Dendritic cell treated with granulocyte-macrophage colony-stimulating factor and Interleukin-4, amounts not matched to agents 40 ng/mL and 50 ng/mL, for 4 days (primary cell): ENCODE measurements at regions not wholly inside any gene's neighbourhood (a gene's known extent, or its start where the extent isn't known, plus 50 kb on each side); places are given as distances from the start of the nearest gene placed in this dataset.

ENCODE experiments used
- H3K27ac Mint-ChIP-seq: one replicate; pipeline ENCODE4 v1.8.0; 2022; ENCODE audit warnings: mild to moderate bottlenecking, mixed read lengths
- H3K27me3 Mint-ChIP-seq: one replicate; pipeline ENCODE4 v1.8.0; 2022; ENCODE audit warnings: mild to moderate bottlenecking, mixed read lengths
- H3K36me3 Mint-ChIP-seq: one replicate; pipeline ENCODE4 v1.8.0; 2022; ENCODE audit warnings: low read depth, mixed read lengths
- H3K4me1 Mint-ChIP-seq: one replicate; pipeline ENCODE4 v1.8.0; 2022; ENCODE audit warnings: low read depth, mixed read lengths
- H3K4me3 Mint-ChIP-seq: one replicate; pipeline ENCODE4 v1.8.0; 2022; ENCODE audit warnings: mild to moderate bottlenecking, moderate library complexity, mixed read lengths
- H3K9me3 Mint-ChIP-seq: one replicate; pipeline ENCODE4 v1.8.0; 2022; ENCODE audit warnings: mixed read lengths
- intact Hi-C: fragments of 100-400 bp; cut with micrococcal nuclease; formaldehyde crosslinking; loops from one replicate; pipeline ENCODE4 v1.15.0; 2022

DNA sequence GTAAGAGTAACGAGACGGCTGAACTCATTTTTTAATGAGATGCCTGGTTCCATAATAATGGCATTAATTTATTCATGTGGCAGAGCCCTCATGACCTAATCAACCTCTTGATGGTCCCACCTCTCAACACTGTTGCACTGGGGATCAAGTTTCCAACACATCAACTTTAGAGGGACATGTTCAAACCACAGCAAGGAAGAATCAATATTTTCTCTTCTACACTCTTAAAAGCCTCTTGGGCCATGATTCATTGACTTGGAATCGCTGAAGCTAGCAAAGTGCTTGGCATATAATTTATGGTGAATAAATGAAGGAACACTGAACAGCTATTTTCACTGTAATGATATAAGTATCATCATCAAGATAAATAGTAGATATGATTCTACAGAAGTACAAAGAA, 333.0 kb downstream of the TNS1 start:
- no peaks in the 10 kb centered on the region for H3K36me3 Mint-ChIP-seq
- H3K27me3 Mint-ChIP-seq, result peaks cover 14% of the 10 kb centered on the region
- intact Hi-C loops, result no loop called here
- H3K4me3 Mint-ChIP-seq, result no peak overlapping the region
- H3K4me1 Mint-ChIP-seq, result no peaks in the 10 kb centered on the region
- H3K27ac Mint-ChIP-seq, result no peak overlapping the region
- H3K9me3 Mint-ChIP-seq, result no peaks in the 10 kb centered on the region

DNA sequence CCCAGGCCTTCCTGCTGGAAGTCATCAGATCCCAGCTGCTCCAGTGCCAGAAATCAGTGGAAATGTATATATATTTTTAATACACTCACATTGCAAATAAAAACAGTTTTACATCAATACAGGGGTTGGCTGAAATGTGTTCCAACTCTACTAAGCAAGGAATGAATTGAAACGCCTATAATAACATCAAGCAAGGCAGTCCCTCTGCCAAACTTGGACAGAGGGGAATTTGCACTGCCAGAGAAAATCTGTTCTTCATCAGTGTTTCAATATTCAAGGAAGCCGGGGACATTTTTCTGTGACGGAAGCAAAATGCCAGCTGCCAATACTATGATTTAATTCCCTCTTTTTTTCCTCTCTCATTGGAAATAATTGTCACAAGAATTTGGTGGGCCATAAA, 335.3 kb downstream of the TNS1 start:
- intact Hi-C loops, result no loop called here
- peaks cover 14% of the 10 kb centered on the region for H3K27me3 Mint-ChIP-seq
- H3K4me1 Mint-ChIP-seq, result no peaks in the 10 kb centered on the region
- no peak overlapping the region for H3K4me3 Mint-ChIP-seq
- no peak overlapping the region for H3K27ac Mint-ChIP-seq
- H3K9me3 Mint-ChIP-seq, result no peaks in the 10 kb centered on the region
- H3K36me3 Mint-ChIP-seq, result no peaks in the 10 kb centered on the region

DNA sequence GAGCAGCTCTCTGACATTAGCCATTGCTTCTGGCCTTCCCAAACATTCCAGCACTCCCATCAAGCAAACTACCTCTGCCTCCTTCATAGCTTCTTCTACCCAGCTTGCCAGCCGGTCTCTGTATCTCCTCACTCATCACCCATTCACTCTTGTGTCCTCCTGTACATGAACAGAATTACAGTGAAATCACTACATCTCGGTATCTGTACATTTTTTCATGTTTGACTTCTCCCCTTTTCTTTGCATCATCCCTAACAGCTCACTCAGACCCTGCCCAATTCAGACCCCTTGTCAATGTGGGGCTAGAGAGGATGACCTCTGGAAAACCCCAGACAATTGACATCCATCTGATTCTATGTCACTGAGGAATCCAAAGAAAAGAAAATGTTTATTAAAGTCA, 335.8 kb downstream of the TNS1 start:
- Mint-ChIP-seq H3K27me3 (peaks cover 14% of the 10 kb centered on the region), H3K4me1 (no peaks in the 10 kb centered on the region), H3K4me3 (no peak overlapping the region), H3K9me3 (no peaks in the 10 kb centered on the region), H3K36me3 (no peaks in the 10 kb centered on the region), H3K27ac (no peak overlapping the region)
- intact Hi-C loops, result no loop called here

DNA sequence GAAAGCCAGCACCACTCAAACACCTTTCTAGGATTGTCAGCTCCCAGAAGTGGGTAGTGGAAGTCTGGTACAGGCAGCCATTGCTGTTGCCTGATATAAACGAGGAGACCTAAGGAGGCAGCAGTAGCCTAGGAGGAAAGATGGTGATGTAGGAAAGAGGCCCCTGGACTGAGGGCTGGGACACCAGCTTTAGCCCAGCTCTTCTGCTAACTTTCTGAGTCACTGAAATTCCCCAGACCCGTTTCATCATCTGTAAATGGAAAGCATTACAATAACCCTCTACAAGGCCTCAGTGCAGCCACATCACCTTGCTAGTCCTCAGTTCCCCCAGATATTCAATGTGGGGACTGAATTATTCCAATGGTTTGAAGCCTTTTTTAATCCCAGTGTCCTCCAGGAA, 336.5 kb downstream of the TNS1 start:
- peaks cover 14% of the 10 kb centered on the region for H3K27me3 Mint-ChIP-seq

DNA sequence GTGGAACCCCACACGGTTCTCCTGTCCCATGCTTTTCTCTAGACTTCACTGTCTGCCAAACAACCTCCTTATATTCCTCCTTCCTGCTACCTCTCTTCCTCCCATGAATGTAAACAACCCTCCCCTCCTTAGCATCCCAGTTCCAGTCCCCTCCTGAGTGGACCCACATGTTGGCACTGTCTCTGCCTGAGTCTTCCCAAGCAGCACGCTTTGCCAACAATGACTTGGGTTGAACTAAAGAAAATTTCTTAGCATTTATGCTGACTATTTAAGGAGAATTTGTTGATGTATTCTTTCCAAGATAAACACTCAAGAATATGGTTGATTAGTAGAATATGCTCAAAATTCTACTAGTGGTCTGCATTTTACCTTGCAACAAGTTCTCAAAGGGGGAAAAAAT, 338.0 kb downstream of the TNS1 start:
- Mint-ChIP-seq H3K27ac (no peak overlapping the region), H3K4me1 (no peaks in the 10 kb centered on the region), H3K27me3 (peaks cover 16% of the 10 kb centered on the region), H3K9me3 (no peaks in the 10 kb centered on the region), H3K36me3 (no peaks in the 10 kb centered on the region), H3K4me3 (no peak overlapping the region)
- intact Hi-C loops, result no loop called here

More for the DNA sequence above, 336.5 kb downstream of the TNS1 start:
- no peak overlapping the region for H3K27ac Mint-ChIP-seq
- intact Hi-C loops, result no loop called here
- no peaks in the 10 kb centered on the region for H3K4me1 Mint-ChIP-seq
- H3K9me3 Mint-ChIP-seq, result no peaks in the 10 kb centered on the region
- H3K4me3 Mint-ChIP-seq, result no peak overlapping the region
- no peaks in the 10 kb centered on the region for H3K36me3 Mint-ChIP-seq

DNA sequence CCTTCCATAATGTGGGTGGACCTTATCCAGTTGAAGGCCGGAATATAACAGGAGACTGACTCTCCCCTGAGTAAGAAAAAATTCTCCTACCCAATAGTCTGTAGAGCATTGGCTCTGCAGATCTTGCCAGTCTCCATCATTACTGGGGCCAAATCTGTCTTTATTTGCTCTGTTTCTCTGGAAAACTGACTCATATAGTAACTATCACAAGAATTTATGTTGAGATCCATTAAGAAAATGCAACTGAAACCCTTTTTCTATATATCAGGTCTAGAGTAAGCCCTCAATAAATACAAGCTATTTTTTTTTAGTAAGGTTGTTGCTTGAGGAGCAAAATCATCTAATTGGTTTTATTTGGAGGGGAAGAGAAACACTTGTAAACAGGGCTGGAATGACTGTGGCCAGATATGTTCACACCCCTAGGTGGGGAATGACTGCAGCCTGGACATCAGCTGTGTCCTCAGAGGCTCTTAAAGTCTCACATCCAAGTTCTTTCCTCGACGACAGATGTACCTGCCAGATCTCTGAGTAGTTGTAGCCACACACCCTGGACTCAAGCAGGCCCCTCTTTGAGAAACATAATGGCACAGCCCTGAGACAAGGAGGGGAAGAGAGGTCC, 339.7 kb downstream of the TNS1 start:
- H3K27me3 Mint-ChIP-seq, result peaks cover 15% of the 10 kb centered on the region
- no peaks in the 10 kb centered on the region for H3K9me3 Mint-ChIP-seq
- H3K36me3 Mint-ChIP-seq, result no peaks in the 10 kb centered on the region
- intact Hi-C loops, result no loop called here
- no peak overlapping the region for H3K4me3 Mint-ChIP-seq
- H3K27ac Mint-ChIP-seq, result no peak overlapping the region
- no peaks in the 10 kb centered on the region for H3K4me1 Mint-ChIP-seq

DNA sequence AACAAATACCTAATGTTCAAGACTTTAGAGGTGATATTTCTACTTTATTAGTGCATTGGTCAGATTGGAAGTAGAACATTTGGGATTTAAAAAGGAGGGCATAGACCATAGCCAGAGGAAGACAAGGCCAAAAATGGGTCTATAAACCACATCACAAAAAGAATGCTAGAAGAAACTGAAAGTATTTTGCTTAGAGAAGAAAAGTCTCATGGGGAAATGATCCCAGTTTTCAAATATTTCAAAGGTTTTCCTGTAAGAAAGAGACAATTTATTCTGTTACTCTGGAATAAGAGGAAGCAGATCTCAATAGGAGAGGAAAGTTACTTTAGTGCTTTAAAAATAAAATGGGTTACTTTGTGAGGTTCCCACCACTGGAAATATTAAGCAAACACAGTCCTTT, 341.4 kb downstream of the TNS1 start:
- Mint-ChIP-seq H3K27me3 (peaks cover 19% of the 10 kb centered on the region), H3K9me3 (no peaks in the 10 kb centered on the region), H3K4me3 (no peak overlapping the region), H3K36me3 (no peaks in the 10 kb centered on the region), H3K4me1 (no peaks in the 10 kb centered on the region), H3K27ac (no peak overlapping the region)
- intact Hi-C loops, result no loop called here

DNA sequence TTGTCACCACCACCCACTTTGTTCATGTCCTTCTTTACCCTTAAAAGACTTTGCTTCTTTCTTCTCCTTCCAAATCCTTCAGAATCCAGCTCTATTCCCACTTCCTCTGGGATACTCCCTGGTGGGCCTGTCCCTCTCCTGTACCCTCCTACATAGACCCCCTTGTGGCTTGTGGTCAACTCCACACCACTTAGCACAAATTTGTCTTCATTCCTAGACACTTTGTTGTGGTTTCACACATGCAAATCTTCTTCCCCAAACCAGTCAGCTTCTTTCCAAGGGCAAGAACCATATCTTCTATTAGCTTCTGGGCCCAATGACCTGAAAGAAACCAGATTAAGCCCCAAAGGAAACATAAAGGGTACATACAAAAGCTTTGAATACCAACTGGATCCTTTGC, 342.4 kb downstream of the TNS1 start:
- Mint-ChIP-seq H3K4me1 (no peaks in the 10 kb centered on the region), H3K27ac (no peak overlapping the region), H3K4me3 (no peak overlapping the region), H3K27me3 (peaks cover 21% of the 10 kb centered on the region), H3K9me3 (no peaks in the 10 kb centered on the region), H3K36me3 (no peaks in the 10 kb centered on the region)
- intact Hi-C loops, result no loop called here

DNA sequence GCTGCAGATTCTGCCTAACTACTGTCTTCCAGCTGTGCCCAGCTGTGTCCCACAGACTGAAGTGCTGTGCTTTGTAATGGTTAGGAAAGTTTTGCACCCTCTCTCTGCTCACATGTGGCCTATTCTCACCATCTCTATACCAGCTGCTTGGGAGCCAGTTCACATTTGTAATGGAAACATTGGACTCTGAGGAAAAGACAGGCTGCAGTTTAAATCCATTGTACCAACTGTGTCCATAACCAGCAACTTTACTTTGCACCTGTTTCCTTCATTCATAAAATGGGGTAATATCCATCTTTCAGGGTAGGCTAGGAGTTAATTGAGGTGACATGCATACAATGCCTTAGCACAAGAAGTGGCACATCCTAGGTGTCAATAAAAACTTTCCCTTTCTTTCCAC, 344.0 kb downstream of the TNS1 start:
- Mint-ChIP-seq H3K4me1 (no peaks in the 10 kb centered on the region), H3K9me3 (no peaks in the 10 kb centered on the region), H3K27ac (no peak overlapping the region), H3K27me3 (peaks cover 23% of the 10 kb centered on the region), H3K36me3 (no peaks in the 10 kb centered on the region), H3K4me3 (no peak overlapping the region)
- intact Hi-C loops, result no loop called here

DNA sequence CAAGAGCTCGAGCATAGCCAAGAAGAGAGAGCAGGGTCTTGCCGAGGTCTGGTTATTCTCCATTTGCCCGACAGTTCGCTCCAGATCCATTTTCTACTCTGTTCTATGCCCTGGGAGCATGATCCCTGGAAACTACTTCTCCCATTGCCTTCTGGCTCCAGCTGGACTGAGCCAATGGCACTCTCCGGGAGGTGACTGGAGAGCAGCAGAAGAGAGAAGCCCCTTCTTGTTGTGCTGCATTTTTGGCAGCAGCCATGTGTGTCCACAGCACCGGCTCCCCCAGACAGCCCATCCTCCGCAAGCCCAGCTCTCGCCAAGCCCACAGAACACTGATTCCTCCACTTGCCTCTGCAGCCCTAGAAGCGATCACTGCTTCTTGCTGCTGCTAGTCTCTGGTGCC, 345.5 kb downstream of the TNS1 start:
- Mint-ChIP-seq H3K36me3 (no peaks in the 10 kb centered on the region), H3K4me1 (peaks cover 7% of the 10 kb centered on the region), H3K9me3 (no peaks in the 10 kb centered on the region), H3K4me3 (no peak overlapping the region), H3K27ac (no peak overlapping the region), H3K27me3 (peaks cover 26% of the 10 kb centered on the region)
- intact Hi-C loops, result no loop called here

DNA sequence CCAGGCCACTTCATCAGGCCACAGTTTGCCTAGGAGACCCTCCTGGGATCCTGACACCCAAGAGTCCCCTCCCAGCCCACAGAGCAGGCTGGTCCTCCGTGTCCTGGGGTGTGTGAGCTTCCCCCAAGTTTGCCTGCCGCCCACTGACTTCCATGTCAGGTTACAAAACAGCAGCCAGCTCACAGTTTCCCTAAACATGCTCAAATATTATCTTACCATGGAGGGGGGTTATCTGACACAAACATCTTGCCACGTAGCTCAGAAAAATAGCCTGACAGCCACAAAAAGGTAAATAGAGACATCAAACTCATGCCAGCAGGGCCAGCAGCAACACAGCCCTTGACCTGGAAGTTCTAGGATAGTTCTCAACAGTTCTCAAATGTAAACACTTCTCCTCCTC, 346.5 kb downstream of the TNS1 start:
- Mint-ChIP-seq H3K36me3 (no peaks in the 10 kb centered on the region), H3K9me3 (no peaks in the 10 kb centered on the region), H3K4me1 (peaks cover 7% of the 10 kb centered on the region), H3K4me3 (no peak overlapping the region), H3K27me3 (peaks cover 26% of the 10 kb centered on the region), H3K27ac (no peak overlapping the region)
- intact Hi-C loops, result no loop called here

DNA sequence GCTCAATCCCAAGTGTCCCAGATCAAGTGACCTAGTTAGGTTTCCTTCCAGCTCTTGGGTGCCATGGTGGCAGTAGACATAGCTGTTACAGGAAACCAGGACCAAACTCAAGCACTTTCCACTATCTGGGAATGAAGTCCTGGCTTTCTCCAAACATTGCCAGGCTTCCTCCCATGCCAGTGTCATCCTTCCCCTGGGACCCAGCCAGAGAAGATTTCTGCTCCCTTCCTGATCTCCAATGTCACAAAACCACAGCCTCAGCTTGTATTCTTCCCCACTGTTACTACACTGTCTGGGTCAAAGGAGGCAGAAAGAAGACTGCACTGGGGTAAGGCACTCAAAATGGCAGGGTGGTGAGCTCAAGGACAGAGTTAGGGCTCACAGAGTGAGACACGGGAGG, 347.1 kb downstream of the TNS1 start:
- H3K4me1 Mint-ChIP-seq, result peaks cover 12% of the 10 kb centered on the region
- H3K9me3 Mint-ChIP-seq, result no peaks in the 10 kb centered on the region
- H3K27me3 Mint-ChIP-seq, result peaks cover 26% of the 10 kb centered on the region
- no peak overlapping the region for H3K4me3 Mint-ChIP-seq
- H3K36me3 Mint-ChIP-seq, result no peaks in the 10 kb centered on the region
- no peak overlapping the region for H3K27ac Mint-ChIP-seq
- intact Hi-C loops, result no loop called here

DNA sequence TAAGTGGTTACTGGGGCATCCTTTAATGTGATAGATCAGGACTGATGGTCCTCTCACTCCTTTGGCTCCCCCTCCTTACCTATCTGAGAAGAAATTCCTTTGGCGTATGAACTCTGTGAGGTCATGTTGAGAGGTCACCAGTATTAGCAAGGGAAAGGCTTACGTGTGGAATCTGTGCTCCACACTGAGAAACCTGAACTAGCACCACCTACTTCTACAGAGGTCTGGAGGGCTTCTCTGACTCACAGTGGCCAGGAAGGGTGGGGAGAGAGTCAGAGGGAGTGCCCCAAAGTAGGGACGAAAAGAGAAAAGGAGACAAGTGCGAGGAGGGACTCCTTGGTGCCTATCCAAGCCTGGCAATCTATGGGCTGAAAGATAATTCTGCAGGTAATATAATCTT, 348.6 kb downstream of the TNS1 start:
- no peak overlapping the region for H3K27ac Mint-ChIP-seq
- no peaks in the 10 kb centered on the region for H3K36me3 Mint-ChIP-seq
- no peaks in the 10 kb centered on the region for H3K9me3 Mint-ChIP-seq
- H3K4me3 Mint-ChIP-seq, result no peak overlapping the region
- intact Hi-C loops, result no loop called here
- peaks cover 21% of the 10 kb centered on the region for H3K27me3 Mint-ChIP-seq
- H3K4me1 Mint-ChIP-seq, result peaks cover 12% of the 10 kb centered on the region

DNA sequence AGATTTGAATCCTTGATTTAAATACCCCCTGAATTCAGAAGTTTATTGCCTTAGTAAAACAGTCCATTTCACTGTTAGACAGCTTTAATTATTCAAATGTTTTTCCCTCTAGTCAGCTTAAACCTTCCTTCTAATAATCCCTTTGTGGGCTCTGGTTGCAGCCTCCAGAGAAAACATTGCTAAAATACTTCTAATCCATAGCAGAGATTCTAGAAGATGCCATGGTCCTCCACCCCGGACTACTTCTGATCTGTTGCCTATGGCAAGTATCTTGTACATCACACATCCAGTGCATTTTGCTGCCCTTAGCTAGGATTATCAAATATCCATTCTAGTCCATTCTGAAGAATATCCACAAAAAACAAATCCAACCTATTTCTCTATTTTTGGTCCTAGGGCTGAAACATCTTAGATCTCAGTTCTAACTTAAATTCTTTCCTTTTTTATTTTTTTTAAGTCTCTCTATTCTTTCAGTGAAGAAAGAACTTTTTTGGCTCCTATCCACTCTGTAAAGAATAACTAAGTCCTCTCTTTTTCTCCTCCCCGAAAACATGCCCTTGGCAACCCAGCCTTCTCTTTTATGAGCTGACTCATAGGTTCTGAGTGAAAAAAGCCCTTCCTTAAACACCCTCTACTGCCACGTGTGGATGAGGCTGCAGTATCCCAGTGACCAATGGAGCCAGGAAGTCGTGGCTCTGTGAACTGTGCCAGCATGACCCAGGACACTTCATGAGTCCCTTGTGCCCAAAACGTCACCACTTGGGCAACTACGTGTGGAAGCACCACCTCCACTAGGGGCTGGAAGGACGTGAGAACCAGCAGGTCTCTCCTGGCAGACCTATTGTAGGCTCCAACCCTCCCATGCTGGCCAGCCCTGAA, 349.8 kb downstream of the TNS1 start:
- Mint-ChIP-seq H3K9me3 (no peaks in the 10 kb centered on the region), H3K4me1 (peaks cover 12% of the 10 kb centered on the region), H3K36me3 (no peaks in the 10 kb centered on the region), H3K4me3 (no peak overlapping the region), H3K27ac (no peak overlapping the region), H3K27me3 (peaks cover 20% of the 10 kb centered on the region)
- intact Hi-C loops, result no loop called here
